ENCODE measurements at regions not wholly inside any gene's neighbourhood (a gene's known extent, or its start where the extent isn't known, plus 50 kb on each side); places are given as distances from the start of the nearest gene placed in this dataset.
A peak's percentile ranks its signal among the peaks of the same experiment; 100 is the strongest.

DNA sequence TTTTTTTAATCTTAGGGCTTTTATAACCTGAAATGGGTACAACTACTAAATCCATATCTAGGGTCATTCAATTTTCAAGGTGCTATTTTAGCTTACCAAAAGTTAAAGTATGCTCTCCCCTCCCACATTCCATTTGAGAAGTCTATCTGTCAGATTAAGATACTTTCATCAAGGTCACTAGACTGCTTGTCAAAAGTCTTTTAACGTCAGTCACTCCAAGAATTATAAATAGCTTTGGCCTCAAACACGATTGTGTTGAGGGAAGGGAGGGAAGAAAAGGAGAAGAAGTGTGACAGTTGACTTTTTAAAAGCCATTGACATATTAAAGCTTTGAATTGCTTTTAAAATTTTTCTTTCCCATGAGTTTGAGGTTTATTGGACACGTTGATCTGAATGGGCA lies 175.8 kb downstream of the PTGER3 start:
- Histone ChIP-seq H3K4me1 (replicated peaks in 1 of 2; ENCODE audit: control insufficient read depth in 2 of 2, insufficient read depth in 2 of 2, low read length in 2 of 2) (peaks cover 0 to 8% of the 10 kb centered on the region in 2 experiments; a peak in 2 of 5 replicates), H3K9me1 (ENCODE audit: control insufficient read depth, insufficient read depth, low read length) (no peaks in the 10 kb centered on the region), H3K4me2 (ENCODE audit: insufficient read depth, low read length) (no peak overlapping the region), H4K20me1 (replicated peaks; ENCODE audit: control insufficient read depth, insufficient read depth, low read length) (no peaks in the 10 kb centered on the region), H3K36me3 (ENCODE audit: control insufficient read depth, insufficient read depth, low read length) (no peaks in the 10 kb centered on the region), H2AFZ (ENCODE audit: low read depth, low read length) (0 out of 2 replicates have a peak overlapping the region, but pooled peaks have one; percentile 21), H3K79me2 (ENCODE audit: control insufficient read depth, insufficient read depth, low read length) (no peaks in the 10 kb centered on the region), H3K9ac (ENCODE audit: insufficient read depth in 1 of 2, low read depth in 2 of 2, low read length in 2 of 2) (no peak overlapping the region), H3K9me3 (replicated peaks; ENCODE audit: control insufficient read depth, insufficient read depth, low read depth, low read length) (no peaks in the 10 kb centered on the region), H3K27me3 (ENCODE audit: control insufficient read depth in 2 of 2, insufficient read depth in 2 of 2, low read length in 2 of 2) (no peaks in the 10 kb centered on the region), H3K27ac (ENCODE audit: extremely low read depth, low read depth, low read length) (no peak overlapping the region), H3K4me3 (no peak overlapping the region)
- CTCF ChIA-PET (ENCODE audit: low intra/inter-chr PET ratio), result no interaction called here
- POLR2A ChIA-PET, result interaction anchor here (0.8 to 1.7 kb wide), 2 partner anchors 9 to 34 kb away, joined by 3 to 4 read pairs; no protein-coding TSS in a partner anchor
- no peak for TF ChIP-seq HMG20A (CRISPR knock-in tag; conservative IDR thresholded peaks at IDR 0.05)
- no peak for TF ChIP-seq NCOA1 (IDR thresholded peaks at IDR 0.05; ENCODE audit: low read depth)
- TF ChIP-seq MEIS2 (IDR thresholded peaks at IDR 0.05; ENCODE audit: partially characterized antibody), result peak; percentile 35
- TF ChIP-seq SAFB2 (IDR thresholded peaks at IDR 0.05; ENCODE audit: borderline replicate concordance, low read depth, low read length, severe bottlenecking), result no peak
- TF ChIP-seq, protein P1, sequence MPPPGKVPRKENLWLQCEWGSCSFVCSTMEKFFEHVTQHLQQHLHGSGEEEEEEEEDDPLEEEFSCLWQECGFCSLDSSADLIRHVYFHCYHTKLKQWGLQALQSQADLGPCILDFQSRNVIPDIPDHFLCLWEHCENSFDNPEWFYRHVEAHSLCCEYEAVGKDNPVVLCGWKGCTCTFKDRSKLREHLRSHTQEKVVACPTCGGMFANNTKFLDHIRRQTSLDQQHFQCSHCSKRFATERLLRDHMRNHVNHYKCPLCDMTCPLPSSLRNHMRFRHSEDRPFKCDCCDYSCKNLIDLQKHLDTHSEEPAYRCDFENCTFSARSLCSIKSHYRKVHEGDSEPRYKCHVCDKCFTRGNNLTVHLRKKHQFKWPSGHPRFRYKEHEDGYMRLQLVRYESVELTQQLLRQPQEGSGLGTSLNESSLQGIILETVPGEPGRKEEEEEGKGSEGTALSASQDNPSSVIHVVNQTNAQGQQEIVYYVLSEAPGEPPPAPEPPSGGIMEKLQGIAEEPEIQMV (tag; conservative IDR thresholded peaks at IDR 0.05; ENCODE audit: low read depth), result no peak
- no peak for TF ChIP-seq SMARCA5 (IDR thresholded peaks at IDR 0.05)
- TF ChIP-seq, protein P2, sequence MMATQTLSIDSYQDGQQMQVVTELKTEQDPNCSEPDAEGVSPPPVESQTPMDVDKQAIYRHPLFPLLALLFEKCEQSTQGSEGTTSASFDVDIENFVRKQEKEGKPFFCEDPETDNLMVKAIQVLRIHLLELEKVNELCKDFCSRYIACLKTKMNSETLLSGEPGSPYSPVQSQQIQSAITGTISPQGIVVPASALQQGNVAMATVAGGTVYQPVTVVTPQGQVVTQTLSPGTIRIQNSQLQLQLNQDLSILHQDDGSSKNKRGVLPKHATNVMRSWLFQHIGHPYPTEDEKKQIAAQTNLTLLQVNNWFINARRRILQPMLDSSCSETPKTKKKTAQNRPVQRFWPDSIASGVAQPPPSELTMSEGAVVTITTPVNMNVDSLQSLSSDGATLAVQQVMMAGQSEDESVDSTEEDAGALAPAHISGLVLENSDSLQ (IDR thresholded peaks at IDR 0.05), result 0 out of 2 replicates have a peak, but pooled peaks have one; percentile 16
- in situ Hi-C loops (cut with MboI) (no loop called here), intact Hi-C loops (cut with micrococcal nuclease) (loop anchor here (5.0 kb wide), 1 partner anchor 176 kb away; the partner anchor contains the start of gene PTGER3)
- whole genome bisulfite sequencing (ENCODE audit: insufficient coverage, low coverage, missing lambda C conversion rate), result 4% methylated on average over 3 of the region's 3 CpGs
- no peak; the same call in 2 of the 3 replicates for ATAC-seq
- BruUV-seq (replicated peaks), result no TSS peak
- no peak for DNase-seq (ENCODE audit: extremely low read depth in 1 of 4, low spot score in 3 of 4)
- FAIRE-seq, result no peak

Measured in K562 (cell line).